Mucosa of descending colon (tissue), 3 donors: ENCODE measurements at regions not wholly inside any gene's neighbourhood (a gene's known extent, or its start where the extent isn't known, plus 50 kb on each side); places are given as distances from the start of the nearest gene placed in this dataset.

ENCODE experiments used
- ATAC-seq: fragments of 200-7000 bp; cut with Tn5 transposase; one replicate; pipeline ENCODE4 v1.9.1; 2020; ENCODE audit warnings: mild to moderate bottlenecking, moderate library complexity
- DNase-seq, 3 donors: peaks; one replicate each; pipeline ENCODE4 v3.0.0-alpha.2; 2020
- H3K36me3 ChIP-seq: fragments of 200-600 bp; one replicate; pipeline ENCODE4 v1.8.0; 2021; ENCODE audit warnings: low read depth, mild to moderate bottlenecking
- H3K4me1 ChIP-seq: fragments of 200-600 bp; one replicate; pipeline ENCODE4 v1.8.0; 2021; ENCODE audit warnings: low read depth, mild to moderate bottlenecking
- H3K4me3 ChIP-seq: fragments of 200-600 bp; one replicate; pipeline ENCODE4 v1.8.0; 2021; ENCODE audit warnings: mild to moderate bottlenecking
- H3K9me3 ChIP-seq: fragments of 200-600 bp; one replicate; pipeline ENCODE4 v1.8.0; 2021; ENCODE audit warnings: mild to moderate bottlenecking
- intact Hi-C, 2 donors: fragments of 100-400 bp; cut with DNase I in 1 of 2; cut with micrococcal nuclease in 1 of 2; formaldehyde crosslinking; loops; one replicate each; pipeline versions ENCODE4 v1.11.0 to v1.11.1; 2022; cut with DNase I, micrococcal nuclease
- TF ChIP-seq, protein P1 (sequence below): fragments of 200-600 bp; IDR thresholded peaks from one replicate; pipeline ENCODE4 v1.8.0; 2022; ENCODE audit warnings: antibody characterized with exemption, mild to moderate bottlenecking
- donor health status: DM: no; HTN: no; CAD: no; lungs with moderate emphysema.
- donor health status: DM: no; HTN: no; CAD: no.
- donor health status: DM: no; HTN: yes; CAD: no.

DNA sequence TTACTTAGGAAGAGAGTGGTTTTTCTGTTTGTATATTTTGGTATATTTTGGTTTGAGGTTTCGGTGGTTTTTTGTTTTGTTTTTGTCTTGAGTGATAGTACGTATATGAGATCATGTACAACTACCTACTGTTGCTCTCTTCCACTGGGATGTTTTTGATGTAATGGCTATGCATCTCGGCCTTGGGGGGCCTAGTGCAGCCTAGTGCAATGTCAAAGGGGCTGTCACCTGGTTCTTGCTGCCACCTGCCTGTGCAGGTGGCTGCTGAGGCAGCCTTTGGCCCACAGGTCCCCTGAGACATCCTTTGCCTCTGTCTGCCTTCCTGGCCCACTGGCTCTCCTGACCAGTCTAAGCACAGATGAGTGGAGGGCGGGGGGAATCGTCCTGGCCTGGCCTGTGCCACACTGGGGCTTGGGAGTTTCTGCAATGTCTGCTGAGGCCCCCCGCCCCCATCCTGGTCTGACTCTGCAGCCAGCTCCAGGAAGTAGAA is 546.6 kb downstream of the CD83 start:
- Histone ChIP-seq H3K4me3 (no peak overlapping the region), H3K9me3 (no peaks in the 10 kb centered on the region), H3K36me3 (no peaks in the 10 kb centered on the region), H3K4me1 (no peaks in the 10 kb centered on the region)
- intact Hi-C loops = no loop called here
- TF ChIP-seq, protein P1, sequence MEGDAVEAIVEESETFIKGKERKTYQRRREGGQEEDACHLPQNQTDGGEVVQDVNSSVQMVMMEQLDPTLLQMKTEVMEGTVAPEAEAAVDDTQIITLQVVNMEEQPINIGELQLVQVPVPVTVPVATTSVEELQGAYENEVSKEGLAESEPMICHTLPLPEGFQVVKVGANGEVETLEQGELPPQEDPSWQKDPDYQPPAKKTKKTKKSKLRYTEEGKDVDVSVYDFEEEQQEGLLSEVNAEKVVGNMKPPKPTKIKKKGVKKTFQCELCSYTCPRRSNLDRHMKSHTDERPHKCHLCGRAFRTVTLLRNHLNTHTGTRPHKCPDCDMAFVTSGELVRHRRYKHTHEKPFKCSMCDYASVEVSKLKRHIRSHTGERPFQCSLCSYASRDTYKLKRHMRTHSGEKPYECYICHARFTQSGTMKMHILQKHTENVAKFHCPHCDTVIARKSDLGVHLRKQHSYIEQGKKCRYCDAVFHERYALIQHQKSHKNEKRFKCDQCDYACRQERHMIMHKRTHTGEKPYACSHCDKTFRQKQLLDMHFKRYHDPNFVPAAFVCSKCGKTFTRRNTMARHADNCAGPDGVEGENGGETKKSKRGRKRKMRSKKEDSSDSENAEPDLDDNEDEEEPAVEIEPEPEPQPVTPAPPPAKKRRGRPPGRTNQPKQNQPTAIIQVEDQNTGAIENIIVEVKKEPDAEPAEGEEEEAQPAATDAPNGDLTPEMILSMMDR = no peak
- DNase-seq (no peak), ATAC-seq (peak; percentile 72)

GRCh38 chr6:14664621-14665315 is 547.2 kb downstream of the CD83 start:
- no peaks in the 10 kb centered on the region for H3K36me3 ChIP-seq
- intact Hi-C loops = no loop called here
- DNase-seq = no peak
- TF ChIP-seq, protein P1 = no peak
- H3K9me3 ChIP-seq = no peaks in the 10 kb centered on the region
- ATAC-seq = peak; percentile 43
- no peak overlapping the region for H3K4me3 ChIP-seq
- H3K4me1 ChIP-seq = no peaks in the 10 kb centered on the region

DNA sequence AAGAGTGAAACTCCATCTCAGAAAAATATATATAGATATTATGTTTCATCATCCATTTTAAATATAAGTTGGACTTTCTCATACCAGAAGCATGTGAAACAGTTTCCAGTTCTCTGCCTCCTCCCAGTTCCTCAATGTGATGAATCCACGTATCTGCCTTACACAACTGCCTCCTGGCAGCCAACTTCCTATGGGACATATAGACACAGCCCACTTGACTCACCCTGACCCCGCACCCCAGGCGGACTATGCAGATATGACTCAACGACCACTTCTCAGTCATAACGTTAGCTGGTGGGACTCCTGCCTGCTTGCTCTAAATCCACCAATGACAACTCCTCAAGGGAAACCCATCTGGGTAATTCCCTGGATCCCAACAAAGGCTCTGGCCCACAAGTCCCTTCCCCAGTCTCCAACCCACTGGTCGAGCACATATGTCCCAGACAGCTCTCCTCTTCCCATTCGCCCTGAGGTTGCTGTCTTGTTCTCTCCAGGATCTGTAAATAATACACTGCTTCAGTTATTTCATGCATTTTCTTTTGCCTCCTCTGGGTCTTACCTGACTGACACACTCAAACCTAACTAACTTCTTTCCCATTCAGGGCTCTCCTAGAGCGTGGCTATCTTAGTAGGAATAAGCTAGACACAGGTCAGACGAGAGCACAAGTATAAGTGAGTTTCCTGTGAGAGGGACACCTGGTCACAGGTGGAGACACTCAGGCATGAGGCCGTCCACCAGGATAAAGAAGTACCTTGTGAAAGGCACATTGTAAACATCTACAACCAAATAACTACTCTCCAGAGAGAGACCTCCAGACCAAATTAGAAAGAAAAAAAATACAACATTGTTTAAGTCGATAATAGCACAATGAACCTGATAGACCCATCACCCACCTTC is 548.5 kb downstream of the CD83 start:
- ATAC-seq (peak; percentile 21), DNase-seq (no peak)
- intact Hi-C loops = no loop called here
- no peaks in the 10 kb centered on the region for H3K36me3 ChIP-seq
- H3K4me1 ChIP-seq = no peaks in the 10 kb centered on the region
- H3K9me3 ChIP-seq = no peaks in the 10 kb centered on the region
- TF ChIP-seq, protein P1 = no peak
- H3K4me3 ChIP-seq = no peak overlapping the region

DNA sequence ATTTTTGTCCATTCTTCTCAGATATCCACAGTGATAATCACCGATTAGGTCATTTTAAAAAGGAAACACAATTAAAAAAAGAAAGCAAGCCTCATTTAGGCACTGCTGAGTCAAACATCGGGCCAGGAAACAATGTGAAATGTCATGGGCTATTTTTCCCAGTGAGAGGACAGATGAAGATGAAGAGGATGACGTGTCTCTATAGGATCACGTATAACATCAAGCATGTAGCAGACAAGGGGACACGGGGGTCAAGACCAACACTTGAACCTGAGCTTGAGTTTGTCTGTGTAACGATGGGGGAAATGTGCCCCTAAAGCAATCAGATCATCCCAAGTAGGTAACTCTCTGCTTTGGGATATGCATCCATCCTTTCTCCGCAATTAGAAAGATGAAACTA is 553.2 kb downstream of the CD83 start:
- Histone ChIP-seq H3K4me3 (no peak overlapping the region), H3K9me3 (no peaks in the 10 kb centered on the region), H3K36me3 (no peaks in the 10 kb centered on the region), H3K4me1 (no peaks in the 10 kb centered on the region)
- intact Hi-C loops = no loop called here
- ATAC-seq (no peak), DNase-seq (no peak)
- TF ChIP-seq, protein P1 = no peak

- H3K4me1 ChIP-seq = no peaks in the 10 kb centered on the region
- DNase-seq = no peak
- no peaks in the 10 kb centered on the region for H3K36me3 ChIP-seq
- H3K4me3 ChIP-seq = no peak overlapping the region
- intact Hi-C loops = no loop called here
- TF ChIP-seq, protein P1 = no peak
- peak; percentile 40 for ATAC-seq
- no peaks in the 10 kb centered on the region for H3K9me3 ChIP-seq
Measured at GRCh38 chr6:14671261-14671681, 553.7 kb downstream of the CD83 start.
